22Rv1 (cell line): ENCODE measurements at regions not wholly inside any gene's neighbourhood (a gene's known extent, or its start where the extent isn't known, plus 50 kb on each side); places are given as distances from the start of the nearest gene placed in this dataset.

Experiments used
- ZFX ChIP-seq: fragments of 450-650 bp; IDR thresholded peaks from 2 replicates; pipeline ENCODE4 v1.6.1; 2017; ENCODE audit warnings: antibody characterized with exemption, borderline replicate concordance
- TF ChIP-seq, protein P1 (sequence below): fragments of 450-650 bp; IDR thresholded peaks from 2 replicates; pipeline ENCODE4 v1.5.1; 2017; ENCODE audit warnings: mild to moderate bottlenecking

GRCh38 chr4:29908276-29908675 is 811.9 kb upstream of the PCDH7 start:
- TF ChIP-seq, protein P1, sequence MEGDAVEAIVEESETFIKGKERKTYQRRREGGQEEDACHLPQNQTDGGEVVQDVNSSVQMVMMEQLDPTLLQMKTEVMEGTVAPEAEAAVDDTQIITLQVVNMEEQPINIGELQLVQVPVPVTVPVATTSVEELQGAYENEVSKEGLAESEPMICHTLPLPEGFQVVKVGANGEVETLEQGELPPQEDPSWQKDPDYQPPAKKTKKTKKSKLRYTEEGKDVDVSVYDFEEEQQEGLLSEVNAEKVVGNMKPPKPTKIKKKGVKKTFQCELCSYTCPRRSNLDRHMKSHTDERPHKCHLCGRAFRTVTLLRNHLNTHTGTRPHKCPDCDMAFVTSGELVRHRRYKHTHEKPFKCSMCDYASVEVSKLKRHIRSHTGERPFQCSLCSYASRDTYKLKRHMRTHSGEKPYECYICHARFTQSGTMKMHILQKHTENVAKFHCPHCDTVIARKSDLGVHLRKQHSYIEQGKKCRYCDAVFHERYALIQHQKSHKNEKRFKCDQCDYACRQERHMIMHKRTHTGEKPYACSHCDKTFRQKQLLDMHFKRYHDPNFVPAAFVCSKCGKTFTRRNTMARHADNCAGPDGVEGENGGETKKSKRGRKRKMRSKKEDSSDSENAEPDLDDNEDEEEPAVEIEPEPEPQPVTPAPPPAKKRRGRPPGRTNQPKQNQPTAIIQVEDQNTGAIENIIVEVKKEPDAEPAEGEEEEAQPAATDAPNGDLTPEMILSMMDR, result no peak
- no peak for TF ChIP-seq ZFX
